A549 (cell line): ENCODE measurements at regions not wholly inside any gene's neighbourhood (a gene's known extent, or its start where the extent isn't known, plus 50 kb on each side); places are given as distances from the start of the nearest gene placed in this dataset.

ENCODE experiments used
- CTCF ChIP-seq: fragments of >200 bp; sonication (Bioruptor Twin); formaldehyde crosslinking; IDR thresholded peaks from 3 replicates; pipeline ENCODE4 v1.5.1; 2016
- HMGXB4 ChIP-seq: fragments of 250-450 bp; sonication (Bioruptor Pico); IDR thresholded peaks from 2 replicates; pipeline ENCODE4 v1.5.0; 2021; ENCODE audit warnings: mild to moderate bottlenecking, moderate library complexity, borderline replicate concordance
- MAX ChIP-seq: IDR thresholded peaks from 2 replicates; pipeline ENCODE4 v1.6.1; 2012
- POLR2A ChIP-seq: IDR thresholded peaks from 2 replicates; pipeline ENCODE4 v1.6.1; 2012; ENCODE audit warnings: mild to moderate bottlenecking, low read length
- REST ChIP-seq: fragments of 200-600 bp; sonication (generic); IDR thresholded peaks from 2 replicates; pipeline ENCODE4 v1.6.1; 2016; ENCODE audit warnings: antibody characterized with exemption, mild to moderate bottlenecking, moderate library complexity
- RFX5 ChIP-seq: fragments of 450-650 bp; IDR thresholded peaks from 2 replicates; pipeline ENCODE4 v1.7.1; 2014; ENCODE audit warnings: antibody characterized with exemption, mild to moderate bottlenecking, moderate library complexity
- SMC3 ChIP-seq: fragments of >200 bp; sonication (Bioruptor Twin); formaldehyde crosslinking; IDR thresholded peaks from 3 replicates; pipeline ENCODE4 v1.6.1; 2018; ENCODE audit warnings: inconsistent platforms

- TF ChIP-seq POLR2A: no peak
- no peak for TF ChIP-seq SMC3
- no peak for TF ChIP-seq CTCF
- no peak for TF ChIP-seq REST
- TF ChIP-seq RFX5: no peak
- no peak for TF ChIP-seq MAX
- TF ChIP-seq HMGXB4: no peak
Observed at GRCh38 chr3:170739410-170739809, 130.6 kb downstream of the RPL22L1 start.
